ENCODE measurements at regions not wholly inside any gene's neighbourhood (a gene's known extent, or its start where the extent isn't known, plus 50 kb on each side); places are given as distances from the start of the nearest gene placed in this dataset.

DNA sequence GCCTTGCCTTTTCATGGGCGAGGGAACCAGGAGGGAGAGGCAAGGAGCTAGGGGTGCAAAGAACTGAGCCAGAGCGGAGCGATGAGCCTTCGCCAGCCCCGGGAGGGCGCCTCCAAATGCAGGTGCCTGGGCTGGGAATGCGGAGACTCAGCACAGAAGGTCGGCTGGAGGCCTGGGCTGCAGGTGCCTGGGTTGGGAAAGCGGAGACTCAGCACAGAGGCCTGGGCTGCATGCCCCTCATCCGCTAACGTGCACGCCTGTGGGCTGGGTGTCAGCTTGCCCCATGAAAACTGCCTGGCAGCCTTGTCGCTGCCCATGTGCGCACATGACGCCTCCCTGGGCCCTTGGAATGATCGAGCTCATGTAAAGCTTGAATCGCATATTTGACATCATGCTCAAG, 51.8 kb downstream of the POM121L12 start:
- TF ChIP-seq, protein P1, sequence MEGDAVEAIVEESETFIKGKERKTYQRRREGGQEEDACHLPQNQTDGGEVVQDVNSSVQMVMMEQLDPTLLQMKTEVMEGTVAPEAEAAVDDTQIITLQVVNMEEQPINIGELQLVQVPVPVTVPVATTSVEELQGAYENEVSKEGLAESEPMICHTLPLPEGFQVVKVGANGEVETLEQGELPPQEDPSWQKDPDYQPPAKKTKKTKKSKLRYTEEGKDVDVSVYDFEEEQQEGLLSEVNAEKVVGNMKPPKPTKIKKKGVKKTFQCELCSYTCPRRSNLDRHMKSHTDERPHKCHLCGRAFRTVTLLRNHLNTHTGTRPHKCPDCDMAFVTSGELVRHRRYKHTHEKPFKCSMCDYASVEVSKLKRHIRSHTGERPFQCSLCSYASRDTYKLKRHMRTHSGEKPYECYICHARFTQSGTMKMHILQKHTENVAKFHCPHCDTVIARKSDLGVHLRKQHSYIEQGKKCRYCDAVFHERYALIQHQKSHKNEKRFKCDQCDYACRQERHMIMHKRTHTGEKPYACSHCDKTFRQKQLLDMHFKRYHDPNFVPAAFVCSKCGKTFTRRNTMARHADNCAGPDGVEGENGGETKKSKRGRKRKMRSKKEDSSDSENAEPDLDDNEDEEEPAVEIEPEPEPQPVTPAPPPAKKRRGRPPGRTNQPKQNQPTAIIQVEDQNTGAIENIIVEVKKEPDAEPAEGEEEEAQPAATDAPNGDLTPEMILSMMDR (IDR thresholded peaks at IDR 0.05) = no peak
- TF ChIP-seq, protein P2, sequence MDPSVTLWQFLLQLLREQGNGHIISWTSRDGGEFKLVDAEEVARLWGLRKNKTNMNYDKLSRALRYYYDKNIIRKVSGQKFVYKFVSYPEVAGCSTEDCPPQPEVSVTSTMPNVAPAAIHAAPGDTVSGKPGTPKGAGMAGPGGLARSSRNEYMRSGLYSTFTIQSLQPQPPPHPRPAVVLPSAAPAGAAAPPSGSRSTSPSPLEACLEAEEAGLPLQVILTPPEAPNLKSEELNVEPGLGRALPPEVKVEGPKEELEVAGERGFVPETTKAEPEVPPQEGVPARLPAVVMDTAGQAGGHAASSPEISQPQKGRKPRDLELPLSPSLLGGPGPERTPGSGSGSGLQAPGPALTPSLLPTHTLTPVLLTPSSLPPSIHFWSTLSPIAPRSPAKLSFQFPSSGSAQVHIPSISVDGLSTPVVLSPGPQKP (IDR thresholded peaks at IDR 0.05; ENCODE audit: low read depth, low read length) = no peak
- TF ChIP-seq POLR2A (IDR thresholded peaks at IDR 0.05; ENCODE audit: low read length) (no peak), ESRRA (IDR thresholded peaks at IDR 0.05; ENCODE audit: borderline replicate concordance, low read length) (no peak), TP53 (CRISPR knock-in tag; IDR thresholded peaks at IDR 0.05) (no peak), JUNB (IDR thresholded peaks at IDR 0.05) (no peak), SREBF2 (IDR thresholded peaks at IDR 0.05) (no peak)
